SHP77 (cell line): ENCODE measurements at regions not wholly inside any gene's neighbourhood (a gene's known extent, or its start where the extent isn't known, plus 50 kb on each side); places are given as distances from the start of the nearest gene placed in this dataset.
"Not testable (repeated sequence)": the region's sequence is repeated elsewhere in the genome, so short reads cannot be mapped to it uniquely, and the experiment has no call there.

Experiments
- DNase-seq, 2 experiments: peaks; one replicate each; lab custom pipeline; 2025; lab: John Stamatoyannopoulos, UW

GRCh38 chr6:156191895-156192294, 585.3 kb upstream of the ARID1B start:
- no peak for DNase-seq

DNA sequence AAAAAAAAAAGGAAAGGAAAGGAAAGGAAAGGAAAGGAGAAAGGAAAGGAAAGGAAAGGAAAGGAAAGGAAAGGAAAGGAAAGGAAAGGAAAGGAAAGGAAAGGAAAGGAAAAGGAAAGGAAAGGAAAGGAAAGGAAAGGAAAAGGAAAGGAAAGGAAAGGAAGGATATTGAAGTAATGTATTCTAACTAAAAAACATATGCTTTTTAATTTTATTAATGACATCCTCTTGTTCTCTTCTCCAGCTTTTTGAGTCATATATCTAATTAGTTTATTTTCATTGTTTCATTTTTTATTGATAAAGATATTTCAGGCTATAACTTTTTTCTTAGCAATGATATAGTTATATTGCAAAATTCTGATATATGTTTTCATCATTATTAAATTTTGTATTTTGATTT, 585.8 kb upstream of the ARID1B start:
- not testable (repeated sequence) for DNase-seq

- peak; percentile 91 to 95 for DNase-seq
These were observed 586.9 kb upstream of the ARID1B start for GRCh38 chr6:156190270-156190669.

- DNase-seq, result no peak
These were observed 587.5 kb upstream of the ARID1B start for GRCh38 chr6:156189714-156190113.

- DNase-seq, result no peak
These were observed 588.0 kb upstream of the ARID1B start for GRCh38 chr6:156189195-156189594.

DNA sequence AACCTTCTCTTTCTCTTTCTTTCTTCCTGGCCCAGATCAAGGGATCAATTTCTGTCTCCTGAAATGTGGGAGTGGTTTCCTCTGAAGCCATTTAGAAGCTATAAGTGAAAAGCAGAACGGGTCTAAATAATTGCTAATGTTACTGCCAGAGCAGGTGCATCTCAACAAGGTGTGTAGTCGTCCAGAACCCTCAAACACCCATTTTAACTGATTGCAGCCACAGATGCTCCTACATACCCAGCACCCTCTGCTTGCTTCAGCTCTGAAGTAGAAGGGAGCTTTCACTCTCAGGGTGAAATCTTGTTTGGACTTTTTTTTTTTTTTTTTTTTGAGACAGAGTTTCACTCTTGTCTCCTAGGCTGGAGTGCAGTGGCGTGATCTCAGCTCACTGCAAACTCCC, 592.1 kb upstream of the ARID1B start:
- DNase-seq, result no peak

- no peak for DNase-seq
These were observed 593.5 kb upstream of the ARID1B start for GRCh38 chr6:156183678-156184077.

GRCh38 chr6:156182356-156182755, 594.8 kb upstream of the ARID1B start:
- no peak for DNase-seq

GRCh38 chr6:156181506-156181905, 595.7 kb upstream of the ARID1B start:
- no peak for DNase-seq

DNA sequence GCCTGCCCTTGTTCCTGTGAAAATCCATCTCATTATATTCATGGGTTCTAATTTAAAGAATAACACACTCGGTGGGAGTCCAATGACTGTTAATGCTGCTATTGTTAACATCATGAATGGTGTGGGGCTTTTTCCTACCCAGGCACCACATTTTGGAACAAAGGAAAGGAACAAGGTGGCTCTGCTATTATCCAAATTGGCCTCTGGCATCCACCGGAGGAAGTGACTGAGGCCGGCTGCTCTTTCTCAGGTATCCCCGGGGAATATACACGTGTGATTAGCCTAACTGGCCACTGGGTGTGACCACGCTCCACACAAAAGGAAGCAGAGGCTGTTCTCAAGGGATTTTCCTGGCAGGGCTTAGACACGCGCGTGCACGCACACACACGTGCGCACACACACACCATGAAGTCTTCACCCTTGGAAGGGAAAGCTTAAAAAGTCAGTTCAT, 601.2 kb upstream of the ARID1B start:
- DNase-seq, result peak; percentile 17 to 61

DNA sequence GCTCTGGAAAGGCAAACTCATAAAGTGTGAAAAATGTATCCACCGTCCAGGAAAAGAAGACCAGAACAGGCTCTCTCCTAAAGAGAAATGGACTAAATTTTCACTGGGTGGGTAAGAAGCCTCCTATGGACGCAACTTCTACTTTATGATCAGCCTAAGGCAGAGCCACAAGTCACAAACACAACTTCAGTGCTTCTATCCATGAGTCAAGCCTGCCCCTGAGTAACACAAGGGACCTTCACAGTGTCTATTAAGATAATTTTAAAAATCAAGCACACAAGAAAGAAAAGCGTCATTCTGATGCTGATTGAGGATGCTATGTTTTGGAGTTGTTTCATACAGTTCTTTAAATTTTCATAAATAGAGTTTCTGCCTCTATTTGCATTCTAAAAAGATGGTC, 601.7 kb upstream of the ARID1B start:
- no peak for DNase-seq

- no peak for DNase-seq
These were observed 602.9 kb upstream of the ARID1B start for GRCh38 chr6:156174031-156174890.

DNA sequence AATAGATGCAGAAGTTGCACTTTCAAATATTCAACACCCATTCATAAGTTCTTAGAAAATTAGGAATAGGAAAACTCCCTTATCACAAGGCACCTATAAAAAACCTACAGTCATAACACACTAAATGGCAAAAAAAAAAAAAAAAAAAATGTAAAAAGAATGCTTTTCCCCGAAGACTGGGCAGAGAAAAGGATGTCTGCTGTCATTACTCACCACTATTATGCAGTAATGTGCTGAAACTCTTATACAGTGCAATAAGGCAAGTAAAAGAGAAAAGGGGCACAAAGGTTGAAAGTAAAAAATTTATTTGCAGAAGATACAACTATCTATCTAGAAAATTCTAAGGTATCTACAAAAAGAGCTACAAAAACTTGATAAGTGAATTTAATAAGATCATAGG, 607.8 kb upstream of the ARID1B start:
- no peak for DNase-seq

- DNase-seq, result no peak
These were observed 609.5 kb upstream of the ARID1B start for GRCh38 chr6:156167625-156168071.

DNA sequence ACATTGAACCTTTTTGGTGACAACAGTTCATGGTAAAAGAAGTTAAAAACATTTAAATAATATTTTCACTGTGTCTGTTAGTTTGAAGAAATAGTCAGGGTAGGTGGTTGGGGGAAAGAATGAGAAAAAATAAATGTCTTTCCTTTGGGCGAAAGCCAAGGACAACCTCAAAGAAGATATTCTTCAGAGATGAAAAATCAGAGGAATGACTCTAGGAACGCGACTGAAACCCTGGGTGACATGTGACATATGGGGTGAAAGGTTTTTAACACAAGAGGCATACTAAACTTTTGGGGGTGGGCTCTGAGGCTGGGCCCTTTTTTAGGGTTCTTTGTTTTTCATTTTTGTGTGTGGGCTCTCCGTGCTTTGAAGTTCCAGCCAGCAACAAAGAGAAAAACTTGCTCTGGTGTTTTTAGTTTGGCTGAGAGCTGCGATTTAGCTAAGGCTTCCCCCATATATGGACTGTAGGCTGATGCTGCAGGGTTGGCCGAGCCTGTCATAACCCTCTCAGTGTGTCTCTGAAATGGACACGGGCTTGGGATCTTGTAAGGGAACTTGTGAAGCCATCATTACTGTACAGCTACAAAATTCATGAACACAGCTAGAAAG, 610.1 kb upstream of the ARID1B start:
- DNase-seq, result no peak

GRCh38 chr6:156166093-156166492, 611.1 kb upstream of the ARID1B start:
- DNase-seq, result no peak

GRCh38 chr6:156164701-156165452, 612.3 kb upstream of the ARID1B start:
- no peak for DNase-seq

- DNase-seq, result no peak
These were observed 613.9 kb upstream of the ARID1B start for GRCh38 chr6:156163311-156163710.

DNA sequence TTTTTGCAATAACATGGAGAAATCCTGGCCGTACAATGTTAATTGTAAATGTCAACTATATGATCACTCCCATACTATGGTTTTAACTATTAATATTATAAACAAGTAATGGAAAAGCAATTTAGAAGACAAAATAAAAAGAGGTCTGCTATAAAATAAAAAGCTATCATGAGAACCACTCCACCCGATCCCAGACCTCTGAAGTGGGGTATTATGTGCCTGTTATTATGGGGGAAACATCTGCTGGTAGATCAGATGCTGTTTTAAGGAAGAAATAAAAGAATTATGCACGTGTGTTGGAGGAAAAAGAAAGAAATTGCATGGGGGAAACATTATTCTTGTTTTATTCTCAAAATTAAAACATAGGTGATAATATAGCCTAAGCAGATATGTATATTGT, 615.7 kb upstream of the ARID1B start:
- DNase-seq, result no peak

GRCh38 chr6:156160795-156161165, 616.4 kb upstream of the ARID1B start:
- DNase-seq, result no peak

- no peak for DNase-seq
These were observed 617.0 kb upstream of the ARID1B start for GRCh38 chr6:156160007-156160794.

GRCh38 chr6:156154896-156155295, 622.3 kb upstream of the ARID1B start:
- DNase-seq, result no peak
